H1 (cell line): ENCODE measurements at regions not wholly inside any gene's neighbourhood (a gene's known extent, or its start where the extent isn't known, plus 50 kb on each side); places are given as distances from the start of the nearest gene placed in this dataset.

Experiments used
- CTCF ChIA-PET: fragments of 300-600 bp; sonication (Branson Sonifier 250); formaldehyde crosslinking; loops from one replicate; lab custom pipeline; 2021; ENCODE audit not compliant: partially characterized antibody; lab: Charles Lee
- POLR2A ChIA-PET: fragments of 300-600 bp; sonication (Branson Sonifier 250); formaldehyde crosslinking; loops from one replicate; lab custom pipeline; 2021; ENCODE audit warnings: inconsistent platforms; ENCODE audit not compliant: partially characterized antibody; lab: Charles Lee
- DNase-seq, 2 experiments: peaks; one replicate each; pipeline versions ENCODE4 v3.0.0 to v3.0.0-alpha.2; 2010 to 2022; ENCODE audit warnings: low spot score in 2 of 2, low read depth in 1 of 2, mixed read lengths in 1 of 2
- FAIRE-seq: peaks from 2 replicates; lab custom pipeline; 2011; peaks lifted over from hg19 to GRCh38; lab: Jason Lieb, UNC
- H2AFZ ChIP-seq: 2 replicates; pipeline ENCODE4 v1.8.1; 2012; ENCODE audit warnings: low read length, inconsistent platforms
- H2AK5ac ChIP-seq: 2 replicates; pipeline ENCODE4 v1.6.1; 2013; ENCODE audit warnings: low read depth, low read length
- H2BK120ac ChIP-seq: replicated peaks from 2 replicates; pipeline ENCODE3; 2013; ENCODE audit warnings: low read depth, low read length, inconsistent platforms
- H2BK12ac ChIP-seq: 2 replicates; pipeline ENCODE4 v1.6.1; 2013; ENCODE audit warnings: low read depth, low read length
- H2BK15ac ChIP-seq: 2 replicates; pipeline ENCODE4 v1.6.1; 2013; ENCODE audit warnings: low read length
- H2BK20ac ChIP-seq: 2 replicates; pipeline ENCODE4 v1.6.1; 2013; ENCODE audit warnings: low read length
- H2BK5ac ChIP-seq: 2 replicates; pipeline ENCODE4 v1.6.1; 2013; ENCODE audit warnings: low read depth, low read length
- H3K14ac ChIP-seq: 2 replicates; pipeline ENCODE4 v1.6.1; 2013; ENCODE audit warnings: inconsistent platforms; ENCODE audit not compliant: insufficient read length
- H3K18ac ChIP-seq: 2 replicates; pipeline ENCODE4 v1.6.1; 2013; ENCODE audit warnings: low read length; ENCODE audit errors: extremely low read depth
- H3K23ac ChIP-seq: 2 replicates; pipeline ENCODE4 v1.6.1; 2013; ENCODE audit warnings: inconsistent platforms; ENCODE audit not compliant: insufficient read length
- H3K23me2 ChIP-seq: 2 replicates; pipeline ENCODE4 v1.6.1; 2013; ENCODE audit warnings: low read depth, low read length
- H3K27ac ChIP-seq: 2 replicates; pipeline ENCODE4 v1.6.1; 2011; ENCODE audit warnings: low read depth, low read length, inconsistent platforms
- H3K27me3 ChIP-seq, 4 experiments: replicated peaks in 1 of 4; 1 replicate in 1 of 4; 2 replicates in 3 of 4; pipeline versions ENCODE4 v1.6.1 to v1.8.1; 2011 to 2013; ENCODE audit warnings: low read length in 3 of 4, mild to moderate bottlenecking in 3 of 4, inconsistent platforms in 2 of 4, mixed read lengths in 2 of 4, moderate library complexity in 1 of 4; ENCODE audit not compliant: control insufficient read depth in 3 of 4, insufficient read depth in 3 of 4; ENCODE audit errors: extremely low read depth in 1 of 4
- H3K36me3 ChIP-seq, 4 experiments: 2 replicates each; pipeline versions ENCODE4 v1.6.1 to v1.8.1; 2011 to 2013; ENCODE audit warnings: mild to moderate bottlenecking in 4 of 4, low read length in 3 of 4, moderate library complexity in 2 of 4, control low read depth in 1 of 4, inconsistent platforms in 1 of 4; ENCODE audit not compliant: insufficient read depth in 4 of 4, control insufficient read depth in 2 of 4
- H3K4ac ChIP-seq: replicated peaks from 2 replicates; pipeline ENCODE3; 2013; ENCODE audit warnings: low read length, low read depth, mixed read lengths, inconsistent platforms; ENCODE audit not compliant: insufficient read length
- H3K4me1 ChIP-seq, 4 experiments: replicated peaks in 1 of 4; 1 replicate in 1 of 4; 2 replicates in 3 of 4; pipeline versions ENCODE4 v1.6.1 to v1.8.1; 2011 to 2013; ENCODE audit warnings: low read length in 3 of 4, inconsistent platforms in 2 of 4, mixed read lengths in 1 of 4; ENCODE audit not compliant: insufficient read depth in 4 of 4, control insufficient read depth in 3 of 4
- H3K4me2 ChIP-seq, 2 experiments: 2 replicates each; pipeline versions ENCODE4 v1.6.1 to v1.8.1; 2011 to 2013; ENCODE audit warnings: low read depth in 2 of 2, low read length in 2 of 2, control low read depth in 1 of 2, inconsistent platforms in 1 of 2, mild to moderate bottlenecking in 1 of 2; ENCODE audit not compliant: insufficient read depth in 1 of 2
- H3K4me3 ChIP-seq, 4 experiments: fragments of 200-600, 300-600 bp in 1 of 4; sonication (generic), shearing (Covaris generic), sonication (Bioruptor Twin) in 1 of 4; 2 replicates each; pipeline versions ENCODE4 v1.5.1 to v1.8.1; 2011 to 2016; ENCODE audit warnings: low read length in 4 of 4, low read depth in 3 of 4, control low read depth in 2 of 4, inconsistent platforms in 2 of 4, mild to moderate bottlenecking in 2 of 4, mixed read lengths in 1 of 4, moderate library complexity in 1 of 4; ENCODE audit not compliant: insufficient read depth in 2 of 4; ENCODE audit errors: extremely low read depth in 1 of 4
- H3K56ac ChIP-seq: replicated peaks from 2 replicates; pipeline ENCODE3; 2013; ENCODE audit warnings: low read depth, mild to moderate bottlenecking, mixed read lengths, low read length, inconsistent platforms; ENCODE audit not compliant: insufficient read length
- H3K79me1 ChIP-seq: 2 replicates; pipeline ENCODE4 v1.6.1; 2013; ENCODE audit warnings: low read depth, low read length, control low read depth
- H3K79me2 ChIP-seq, 2 experiments: 2 replicates each; pipeline versions ENCODE4 v1.6.1 to v1.8.1; 2012 to 2013; ENCODE audit warnings: low read length in 2 of 2, mild to moderate bottlenecking in 2 of 2, inconsistent platforms in 1 of 2; ENCODE audit not compliant: insufficient read depth in 2 of 2, control insufficient read depth in 1 of 2
- H3K9ac ChIP-seq, 4 experiments: replicated peaks in 1 of 4; 1 replicate in 1 of 4; 2 replicates in 3 of 4; pipeline versions ENCODE4 v1.6.1 to v1.8.1; 2011 to 2013; ENCODE audit warnings: low read depth in 3 of 4, low read length in 3 of 4, control low read depth in 2 of 4, mild to moderate bottlenecking in 2 of 4, moderate library complexity in 2 of 4, inconsistent platforms in 1 of 4; ENCODE audit errors: extremely low read depth in 1 of 4
- H3K9me3 ChIP-seq, 2 experiments: 2 replicates each; pipeline versions ENCODE4 v1.6.1 to v1.8.1; 2012 to 2013; ENCODE audit warnings: mild to moderate bottlenecking in 2 of 2, moderate library complexity in 2 of 2, control low read depth in 1 of 2, inconsistent platforms in 1 of 2, low read depth in 1 of 2, low read length in 1 of 2, mixed read lengths in 1 of 2; ENCODE audit not compliant: insufficient read depth in 2 of 2
- H4K20me1 ChIP-seq, 2 experiments: replicated peaks in 1 of 2; 2 replicates each; pipeline versions ENCODE3 to v1.8.1; 2011 to 2013; ENCODE audit warnings: inconsistent platforms in 2 of 2, low read length in 2 of 2, mild to moderate bottlenecking in 1 of 2; ENCODE audit not compliant: insufficient read depth in 2 of 2, control insufficient read depth in 1 of 2
- H4K5ac ChIP-seq: 2 replicates; pipeline ENCODE4 v1.6.1; 2013; ENCODE audit warnings: low read length, low read depth, mixed read lengths, inconsistent platforms; ENCODE audit not compliant: insufficient read length
- H4K8ac ChIP-seq: 2 replicates; pipeline ENCODE4 v1.8.0; 2013; ENCODE audit warnings: mild to moderate bottlenecking, moderate library complexity, low read length, inconsistent platforms; ENCODE audit not compliant: insufficient read depth; ENCODE audit errors: extremely low read depth
- H4K91ac ChIP-seq: replicated peaks from 2 replicates; pipeline ENCODE3; 2013; ENCODE audit warnings: low read length, mixed read lengths, inconsistent platforms; ENCODE audit not compliant: insufficient read length
- BCL11A ChIP-seq, 2 experiments: IDR thresholded peaks; one replicate each; pipeline ENCODE4 v1.6.1; 2011; ENCODE audit warnings: low read depth in 2 of 2, low read length in 2 of 2, mild to moderate bottlenecking in 2 of 2
- CHD1 ChIP-seq: IDR thresholded peaks from 2 replicates; pipeline ENCODE4 v1.6.1; 2012; ENCODE audit warnings: low read depth, low read length, improper control_type of control experiment
- CHD2 ChIP-seq: IDR thresholded peaks from 2 replicates; pipeline ENCODE4 v1.6.1; 2012; ENCODE audit warnings: low read length, improper control_type of control experiment
- EP300 ChIP-seq, 2 experiments: IDR thresholded peaks; 1 replicate in 1 of 2; 2 replicates in 1 of 2; pipeline ENCODE4 v1.6.1; 2011 to 2012; ENCODE audit warnings: low read depth in 2 of 2, low read length in 2 of 2, mild to moderate bottlenecking in 2 of 2, borderline replicate concordance in 1 of 2, inconsistent platforms in 1 of 2, moderate library complexity in 1 of 2
- GABPA ChIP-seq: IDR thresholded peaks from 2 replicates; pipeline ENCODE4 v1.6.1; 2011; ENCODE audit warnings: mild to moderate bottlenecking, low read length, moderate library complexity, borderline replicate concordance; ENCODE audit not compliant: insufficient read depth
- JUN ChIP-seq: IDR thresholded peaks from 2 replicates; pipeline ENCODE4 v1.6.1; 2011; ENCODE audit warnings: low read depth, mild to moderate bottlenecking, improper control_type of control experiment, low read length
- RFX5 ChIP-seq: IDR thresholded peaks from 2 replicates; pipeline ENCODE4 v1.6.1; 2011; ENCODE audit warnings: low read depth, low read length, improper control_type of control experiment, borderline replicate concordance
- YY1 ChIP-seq: IDR thresholded peaks from 2 replicates; pipeline ENCODE4 v1.6.1; 2011; ENCODE audit warnings: low read depth, mild to moderate bottlenecking, low read length
- WGBS, 2 experiments: shearing (Covaris generic) in 1 of 2; methylation state at CpG; one replicate each; pipeline versions ENCODE4 v1.1.6 to v1.1.7; 2013 to 2015; ENCODE audit warnings: low lambda C conversion rate in 2 of 2, mixed read lengths in 2 of 2, inconsistent platforms in 1 of 2, low coverage in 1 of 2, missing lambda C conversion rate in 1 of 2; ENCODE audit not compliant: insufficient replicate concordance in 2 of 2, insufficient coverage in 1 of 2, insufficient read length in 1 of 2; ENCODE audit errors: extremely low coverage in 1 of 2, missing lambda C conversion rate in 1 of 2; 5-methylcytosine and 5-hydroxymethylcytosine counted together

GRCh38 chr3:187873843-187874242 is 128.6 kb upstream of the BCL6 start:
- no peak for DNase-seq
- H3K56ac ChIP-seq = no peak overlapping the region
- H2BK20ac ChIP-seq = no peak overlapping the region
- no peaks in the 10 kb centered on the region for H3K36me3 ChIP-seq
- POLR2A ChIA-PET = interaction anchor here (0.7 kb wide), 1 partner anchor 678 kb away, joined by 3 read pairs; no protein-coding TSS in a partner anchor
- H2BK5ac ChIP-seq = no peak overlapping the region
- no peak overlapping the region for H2AFZ ChIP-seq
- H3K79me2 ChIP-seq = no peaks in the 10 kb centered on the region
- H3K23ac ChIP-seq = no peak overlapping the region
- H3K4me2 ChIP-seq = no peak overlapping the region
- no peaks in the 10 kb centered on the region for H3K23me2 ChIP-seq
- no peak overlapping the region for H3K9ac ChIP-seq
- no peak overlapping the region for H4K8ac ChIP-seq
- H3K14ac ChIP-seq = no peak overlapping the region
- TF ChIP-seq EP300 (IDR thresholded peaks at IDR 0.05; ENCODE audit: borderline replicate concordance in 1 of 2, low read depth in 2 of 2, low read length in 2 of 2) (no peak), BCL11A (IDR thresholded peaks at IDR 0.05; ENCODE audit: low read depth in 2 of 2, low read length in 2 of 2) (no peak), YY1 (no peak), CHD2 (no peak), CHD1 (no peak), JUN (no peak), RFX5 (no peak), GABPA (no peak)
- no peak overlapping the region for H3K18ac ChIP-seq
- no peak overlapping the region for H4K5ac ChIP-seq
- H4K20me1 ChIP-seq = no peaks in the 10 kb centered on the region
- CTCF ChIA-PET = interaction anchor here (1.0 kb wide), 1 partner anchor 126 kb away, joined by 3 read pairs; no protein-coding TSS in a partner anchor
- no peaks in the 10 kb centered on the region for H3K79me1 ChIP-seq
- 0 out of 4 replicates have a peak, but pooled peaks cover 0 to 3% of the 10 kb centered on the region in 2 experiments for H3K9me3 ChIP-seq
- no peak overlapping the region for H3K4me3 ChIP-seq
- H3K4ac ChIP-seq = no peak overlapping the region
- WGBS, 2 experiments = 92% methylated on average over 1 of the region's 1 CpG; no CpG with 5 or more reads in 1 of the 2 experiments
- H3K27me3 ChIP-seq = no peaks in the 10 kb centered on the region
- no peak overlapping the region for H3K27ac ChIP-seq
- no peak overlapping the region for H2BK12ac ChIP-seq
- no peak overlapping the region for H2AK5ac ChIP-seq
- no peak overlapping the region for H2BK15ac ChIP-seq
- H3K4me1 ChIP-seq = no peaks in the 10 kb centered on the region
- no peak for FAIRE-seq
- no peak overlapping the region for H2BK120ac ChIP-seq
- H4K91ac ChIP-seq = no peak overlapping the region
